GM12874 (cell line): ENCODE measurements at regions not wholly inside any gene's neighbourhood (a gene's known extent, or its start where the extent isn't known, plus 50 kb on each side); places are given as distances from the start of the nearest gene placed in this dataset.

Experiments
- TF ChIP-seq, protein P1 (sequence below): IDR thresholded peaks from 2 replicates; pipeline ENCODE4 v1.5.1; 2011; ENCODE audit warnings: low read depth, mild to moderate bottlenecking, control low read depth, low read length, moderate library complexity; ENCODE audit not compliant: insufficient read depth

DNA sequence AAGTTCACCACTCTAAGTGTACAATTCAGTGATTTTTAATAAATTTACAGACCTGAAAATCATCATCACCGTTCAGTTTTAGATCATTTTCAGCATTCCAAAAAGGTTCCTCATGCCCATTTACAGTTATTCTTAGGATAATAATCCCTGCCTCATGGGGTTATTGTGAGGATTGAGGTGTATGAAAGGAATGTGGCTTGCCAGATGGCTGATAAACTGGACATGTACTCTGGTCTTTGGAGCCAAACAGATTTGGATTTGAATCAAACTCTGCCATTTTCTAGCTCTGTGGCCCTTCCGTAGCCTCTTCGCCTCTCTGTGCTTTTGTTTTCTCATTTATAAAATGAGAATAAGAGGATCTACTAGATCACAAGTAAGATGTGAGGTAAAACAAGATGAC, 53.9 kb upstream of the GPRC5B start:
- TF ChIP-seq, protein P1, sequence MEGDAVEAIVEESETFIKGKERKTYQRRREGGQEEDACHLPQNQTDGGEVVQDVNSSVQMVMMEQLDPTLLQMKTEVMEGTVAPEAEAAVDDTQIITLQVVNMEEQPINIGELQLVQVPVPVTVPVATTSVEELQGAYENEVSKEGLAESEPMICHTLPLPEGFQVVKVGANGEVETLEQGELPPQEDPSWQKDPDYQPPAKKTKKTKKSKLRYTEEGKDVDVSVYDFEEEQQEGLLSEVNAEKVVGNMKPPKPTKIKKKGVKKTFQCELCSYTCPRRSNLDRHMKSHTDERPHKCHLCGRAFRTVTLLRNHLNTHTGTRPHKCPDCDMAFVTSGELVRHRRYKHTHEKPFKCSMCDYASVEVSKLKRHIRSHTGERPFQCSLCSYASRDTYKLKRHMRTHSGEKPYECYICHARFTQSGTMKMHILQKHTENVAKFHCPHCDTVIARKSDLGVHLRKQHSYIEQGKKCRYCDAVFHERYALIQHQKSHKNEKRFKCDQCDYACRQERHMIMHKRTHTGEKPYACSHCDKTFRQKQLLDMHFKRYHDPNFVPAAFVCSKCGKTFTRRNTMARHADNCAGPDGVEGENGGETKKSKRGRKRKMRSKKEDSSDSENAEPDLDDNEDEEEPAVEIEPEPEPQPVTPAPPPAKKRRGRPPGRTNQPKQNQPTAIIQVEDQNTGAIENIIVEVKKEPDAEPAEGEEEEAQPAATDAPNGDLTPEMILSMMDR, result no peak

DNA sequence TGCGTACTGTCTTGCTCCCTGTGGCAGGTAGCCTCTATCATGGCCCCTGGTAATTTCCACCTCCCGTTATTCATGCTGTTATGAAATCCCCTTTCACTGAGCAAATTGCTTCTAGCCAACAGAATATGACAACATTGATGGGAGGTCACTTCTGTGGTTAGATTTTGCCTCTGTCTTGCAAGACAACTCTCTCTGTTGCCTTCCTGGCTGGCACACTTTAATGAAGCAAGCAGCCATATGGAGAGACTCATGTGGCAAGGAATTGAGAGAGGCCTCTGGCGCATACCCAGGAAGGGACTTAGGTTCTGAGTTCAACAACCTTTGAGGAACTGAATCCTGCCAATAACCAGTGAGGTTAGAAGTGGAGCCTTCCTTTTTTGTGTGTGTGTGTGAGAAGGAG, 51.8 kb upstream of the GPRC5B start:
- TF ChIP-seq, protein P1, result no peak

DNA sequence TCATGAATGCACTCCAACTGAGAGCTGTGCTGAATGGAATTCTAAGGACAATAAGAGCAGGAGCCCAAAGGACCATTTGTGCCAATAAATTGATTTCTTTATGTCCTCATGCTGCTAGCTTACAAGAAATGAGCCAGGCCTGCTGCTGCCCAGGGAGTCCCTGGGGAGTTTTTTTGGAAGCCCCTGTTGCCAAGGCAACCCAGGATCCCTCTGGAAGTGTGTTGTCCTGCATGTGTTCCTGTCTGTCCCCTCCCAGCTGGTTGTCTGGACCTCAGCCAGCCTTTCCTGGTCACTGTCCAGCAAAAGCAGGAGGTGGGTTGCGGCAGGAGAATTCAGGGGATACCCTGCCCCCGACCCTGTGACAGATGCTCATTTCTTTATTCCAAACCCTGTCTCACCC, 51.0 kb upstream of the GPRC5B start:
- TF ChIP-seq, protein P1, result no peak
